ENCODE measurements at regions not wholly inside any gene's neighbourhood (a gene's known extent, or its start where the extent isn't known, plus 50 kb on each side); places are given as distances from the start of the nearest gene placed in this dataset.

GRCh38 chr11:23134627-23135026 is 274.4 kb upstream of the CCDC179 start:
- no peaks in the 10 kb centered on the region for H3K4me1 ChIP-seq (ENCODE audit: control insufficient read depth, extremely low read depth, insufficient read depth, low read length)
- no peaks in the 10 kb centered on the region for H3K79me2 ChIP-seq (ENCODE audit: control insufficient read depth, insufficient read depth, low read length)
- H3K27ac ChIP-seq (ENCODE audit: control insufficient read depth, insufficient read depth, low read length), result no peak overlapping the region
- H3K9ac ChIP-seq (ENCODE audit: control insufficient read depth, extremely low read depth, insufficient read depth, low read length), result no peak overlapping the region
- H4K20me1 ChIP-seq (ENCODE audit: control insufficient read depth, extremely low read depth, insufficient read depth, low read length), result no peaks in the 10 kb centered on the region
- no peaks in the 10 kb centered on the region for H3K9me3 ChIP-seq (ENCODE audit: control insufficient read depth, low read depth, low read length)
- no peak for TF ChIP-seq EZH2 (IDR thresholded peaks at IDR 0.05; ENCODE audit: low read length)
- TF ChIP-seq CTCF (optimal IDR thresholded peaks at IDR 0.05 in 1 of 3, IDR thresholded peaks at IDR 0.05 in 1 of 3, conservative IDR thresholded peaks at IDR 0.05 in 1 of 3; ENCODE audit: extremely low read depth in 1 of 3, insufficient read depth in 2 of 3, low read length in 3 of 3), result no peak
- dilution Hi-C loops (cut with MboI; ENCODE audit: extremely low pct_ligation_motif_present, low sequenced_read_pairs), result no loop called here
- no peaks in the 10 kb centered on the region for H3K36me3 ChIP-seq (ENCODE audit: control insufficient read depth in 2 of 2, extremely low read depth in 1 of 2, insufficient read depth in 2 of 2, low read length in 2 of 2)
- no peaks in the 10 kb centered on the region for H3K9me1 ChIP-seq (ENCODE audit: control insufficient read depth, extremely low read depth, insufficient read depth, low read length)
- H3K4me3 ChIP-seq (ENCODE audit: control insufficient read depth in 2 of 3, extremely low read depth in 1 of 3, insufficient read depth in 2 of 3, low read depth in 1 of 3, low read length in 3 of 3), result no peak overlapping the region
- H3K4me2 ChIP-seq (ENCODE audit: control insufficient read depth, extremely low read depth, insufficient read depth, low read depth, low read length), result no peak overlapping the region
- FAIRE-seq (no peak), DNase-seq (ENCODE audit: low read depth, low spot score) (no peak)
- H2AFZ ChIP-seq (ENCODE audit: control insufficient read depth, low read length), result no peak overlapping the region
- no peaks in the 10 kb centered on the region for H3K27me3 ChIP-seq (ENCODE audit: control insufficient read depth, extremely low read depth, insufficient read depth, low read length)

- dilution Hi-C loops (cut with MboI; ENCODE audit: extremely low pct_ligation_motif_present, low sequenced_read_pairs), result no loop called here
- Histone ChIP-seq H3K36me3 (ENCODE audit: control insufficient read depth in 2 of 2, extremely low read depth in 1 of 2, insufficient read depth in 2 of 2, low read length in 2 of 2) (no peaks in the 10 kb centered on the region), H4K20me1 (ENCODE audit: control insufficient read depth, extremely low read depth, insufficient read depth, low read length) (no peaks in the 10 kb centered on the region)
Measured at GRCh38 chr11:23138761-23139160, 278.5 kb upstream of the CCDC179 start.

More at GRCh38 chr11:23138761-23139160, 278.5 kb upstream of the CCDC179 start:
- Histone ChIP-seq H3K9me3 (ENCODE audit: control insufficient read depth, low read depth, low read length) (no peaks in the 10 kb centered on the region), H3K27ac (ENCODE audit: control insufficient read depth, insufficient read depth, low read length) (no peak overlapping the region), H3K4me2 (ENCODE audit: control insufficient read depth, extremely low read depth, insufficient read depth, low read depth, low read length) (no peak overlapping the region), H3K27me3 (ENCODE audit: control insufficient read depth, extremely low read depth, insufficient read depth, low read length) (no peaks in the 10 kb centered on the region), H3K79me2 (ENCODE audit: control insufficient read depth, insufficient read depth, low read length) (no peaks in the 10 kb centered on the region), H3K9ac (ENCODE audit: control insufficient read depth, extremely low read depth, insufficient read depth, low read length) (no peak overlapping the region), H3K9me1 (ENCODE audit: control insufficient read depth, extremely low read depth, insufficient read depth, low read length) (no peaks in the 10 kb centered on the region), H3K4me3 (ENCODE audit: control insufficient read depth in 2 of 3, extremely low read depth in 1 of 3, insufficient read depth in 2 of 3, low read depth in 1 of 3, low read length in 3 of 3) (no peak overlapping the region), H3K4me1 (ENCODE audit: control insufficient read depth, extremely low read depth, insufficient read depth, low read length) (no peaks in the 10 kb centered on the region), H2AFZ (ENCODE audit: control insufficient read depth, low read length) (no peak overlapping the region)
- DNase-seq (ENCODE audit: low read depth, low spot score) (no peak), FAIRE-seq (no peak)
- no peak for TF ChIP-seq CTCF (optimal IDR thresholded peaks at IDR 0.05 in 1 of 3, IDR thresholded peaks at IDR 0.05 in 1 of 3, conservative IDR thresholded peaks at IDR 0.05 in 1 of 3; ENCODE audit: extremely low read depth in 1 of 3, insufficient read depth in 2 of 3, low read length in 3 of 3)
